ENCODE measurements at regions not wholly inside any gene's neighbourhood (a gene's known extent, or its start where the extent isn't known, plus 50 kb on each side); places are given as distances from the start of the nearest gene placed in this dataset.

DNA sequence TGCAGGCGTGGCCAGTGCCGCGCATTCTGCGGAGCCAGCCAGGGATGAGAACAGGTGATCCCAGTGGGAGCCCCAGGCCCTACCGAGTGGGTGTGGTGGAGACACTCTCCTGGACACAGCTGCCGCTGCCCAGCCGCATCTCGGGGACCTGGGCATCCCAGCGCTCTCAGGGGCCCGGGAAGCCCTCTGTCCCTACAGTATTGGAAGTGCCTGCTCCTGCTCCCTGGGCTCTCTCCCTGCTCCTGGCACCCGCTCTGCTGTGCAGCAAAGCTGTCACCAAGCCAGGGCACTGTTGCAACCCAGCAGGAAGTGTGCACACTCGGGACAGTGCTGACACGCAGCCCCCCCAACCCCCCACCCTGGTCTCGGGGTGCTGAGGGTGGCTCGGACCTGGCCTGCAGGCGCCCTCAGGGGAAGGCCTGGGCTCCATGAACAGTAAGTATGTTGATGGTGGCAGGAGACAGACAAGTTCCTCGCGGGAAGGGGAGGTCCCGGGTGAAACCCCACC is 1177.4 kb upstream of the GBE1 start:
- no peak for DNase-seq

DNA sequence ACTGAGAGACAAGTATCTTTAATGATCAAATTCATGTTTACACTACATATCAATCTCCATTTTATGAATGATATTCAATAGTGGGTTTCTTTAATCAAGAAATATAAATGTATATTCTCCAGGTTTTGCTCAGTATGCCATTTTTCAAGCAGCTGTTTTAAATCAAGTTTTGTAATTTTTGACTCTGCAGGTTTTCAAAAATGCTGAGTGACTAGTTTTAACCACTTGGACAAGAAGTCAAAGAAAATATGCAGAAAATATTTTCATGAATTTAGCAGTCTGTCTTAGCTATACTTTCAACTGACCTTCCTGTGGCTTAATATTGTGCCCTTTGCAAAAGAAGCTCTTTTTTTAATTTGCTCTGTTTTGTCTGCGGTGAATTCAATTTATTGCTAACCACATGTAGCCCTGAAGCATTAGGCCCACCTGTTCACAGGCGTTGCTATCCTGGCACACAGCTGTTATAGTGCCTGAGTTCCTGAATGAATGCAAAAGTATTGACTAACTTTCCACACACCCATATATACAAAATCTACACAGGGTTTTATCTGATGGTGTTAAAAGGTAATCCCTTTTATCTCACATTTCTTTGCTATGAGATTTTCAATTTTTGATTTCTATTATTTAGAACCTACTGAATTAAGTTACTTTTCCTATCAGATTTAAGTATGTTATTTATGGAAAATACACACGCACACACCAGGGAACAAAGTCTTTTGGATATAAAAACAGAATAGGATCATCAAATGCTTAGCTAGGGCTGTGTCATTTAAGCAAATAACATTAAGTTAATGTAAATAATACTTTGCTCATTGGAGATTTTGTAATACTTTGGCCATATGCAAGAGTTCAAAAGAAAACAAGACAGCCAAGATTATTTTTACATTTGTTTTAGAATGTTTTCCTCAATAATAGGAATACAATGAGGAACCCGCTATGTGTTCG is 1166.1 kb upstream of the GBE1 start:
- DNase-seq: no peak

DNA sequence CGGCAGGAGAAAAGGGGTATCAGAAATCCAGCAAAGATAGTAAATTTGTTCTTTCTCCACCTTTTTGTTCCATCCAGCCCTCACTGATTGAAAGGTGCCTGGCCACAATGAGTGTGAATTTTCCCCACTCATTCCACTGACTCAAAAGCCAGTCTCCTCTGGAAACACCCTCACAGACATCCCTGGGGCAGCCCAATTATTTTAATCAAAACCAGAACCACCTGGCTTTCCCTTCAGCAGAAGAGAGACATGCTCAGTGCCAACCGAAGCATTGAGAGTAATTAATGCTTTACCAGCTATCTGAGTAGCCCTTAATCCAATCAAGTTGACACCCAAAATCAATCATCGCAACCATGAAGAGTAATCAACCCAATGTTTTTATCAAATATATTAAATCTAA is 1129.6 kb upstream of the GBE1 start:
- no peak for DNase-seq

DNA sequence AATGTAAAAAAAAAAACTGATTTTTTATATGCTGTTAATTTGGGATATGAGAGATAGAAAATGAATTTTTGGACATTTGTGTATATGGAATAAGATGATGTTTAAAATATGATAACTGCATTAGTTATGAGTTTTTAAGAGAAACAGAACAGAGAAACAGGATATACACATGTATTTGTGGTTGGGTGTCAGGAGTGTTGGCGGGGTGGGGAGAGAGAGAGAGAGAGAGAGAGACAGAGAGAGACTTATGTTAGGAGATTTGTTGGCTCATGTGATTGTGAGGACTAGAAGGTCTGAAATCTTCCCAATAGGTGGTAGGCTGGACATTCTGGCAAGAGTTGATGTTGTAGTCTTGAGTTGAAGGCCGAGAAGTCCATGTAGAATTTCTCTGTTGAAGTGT is 1121.6 kb upstream of the GBE1 start:
- no peak for DNase-seq

DNA sequence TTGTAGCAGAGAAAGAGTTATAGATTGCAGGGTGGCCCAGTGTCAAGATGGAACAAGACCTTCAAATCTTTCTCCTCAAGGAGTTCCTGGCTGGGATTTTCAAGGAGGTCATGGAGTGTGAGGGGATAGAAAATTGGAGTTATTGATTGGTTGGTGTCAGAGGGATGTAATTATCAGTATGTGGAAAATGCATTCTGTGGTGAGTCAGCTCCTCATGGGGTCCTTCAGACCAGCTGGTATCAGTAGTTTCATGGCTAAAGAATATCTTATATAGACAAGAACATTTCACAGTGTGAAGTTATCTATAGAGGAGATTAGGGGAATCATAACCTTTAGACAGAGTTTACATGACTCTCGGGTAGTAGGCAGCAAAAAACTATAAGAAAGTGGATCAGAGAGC is 1114.0 kb upstream of the GBE1 start:
- DNase-seq: no peak

DNA sequence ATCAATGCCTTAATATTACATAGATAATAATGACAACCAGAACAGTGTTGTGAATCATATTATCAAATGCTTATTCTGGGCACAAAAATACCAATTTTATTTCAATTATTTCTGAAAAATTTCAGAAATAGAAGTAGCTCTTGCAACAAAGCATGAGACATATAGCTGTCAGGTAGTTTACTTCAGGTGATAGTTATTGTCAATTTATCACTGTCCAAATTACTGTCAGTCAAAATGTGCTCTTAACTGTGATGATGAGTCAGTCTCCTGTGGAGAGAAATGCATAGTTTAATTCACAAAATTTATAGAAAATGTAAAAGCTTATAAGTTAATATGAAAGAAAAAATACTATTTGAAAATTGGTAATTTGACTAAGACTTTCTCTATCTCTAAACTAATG is 1078.4 kb upstream of the GBE1 start:
- DNase-seq: no peak

DNA sequence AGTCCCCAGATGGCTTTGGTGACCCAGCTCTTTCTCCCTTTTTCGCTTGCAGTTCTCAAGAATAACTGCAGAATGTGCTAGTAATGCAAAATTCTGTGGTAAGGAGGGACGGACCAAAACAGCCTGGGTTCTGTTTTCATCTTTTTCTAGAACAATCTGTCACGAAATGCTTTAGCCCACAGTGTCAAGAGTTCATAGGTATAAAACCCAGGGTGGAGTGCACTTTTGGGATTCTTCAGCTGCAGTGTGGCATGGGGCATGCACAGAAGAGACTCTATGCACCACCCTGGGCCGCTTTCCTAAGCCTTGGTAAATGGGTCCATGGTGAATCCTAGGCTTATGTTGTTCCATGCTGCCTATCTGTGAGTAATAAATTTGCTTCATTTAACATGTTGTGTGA is 1072.7 kb upstream of the GBE1 start:
- no peak for DNase-seq

DNA sequence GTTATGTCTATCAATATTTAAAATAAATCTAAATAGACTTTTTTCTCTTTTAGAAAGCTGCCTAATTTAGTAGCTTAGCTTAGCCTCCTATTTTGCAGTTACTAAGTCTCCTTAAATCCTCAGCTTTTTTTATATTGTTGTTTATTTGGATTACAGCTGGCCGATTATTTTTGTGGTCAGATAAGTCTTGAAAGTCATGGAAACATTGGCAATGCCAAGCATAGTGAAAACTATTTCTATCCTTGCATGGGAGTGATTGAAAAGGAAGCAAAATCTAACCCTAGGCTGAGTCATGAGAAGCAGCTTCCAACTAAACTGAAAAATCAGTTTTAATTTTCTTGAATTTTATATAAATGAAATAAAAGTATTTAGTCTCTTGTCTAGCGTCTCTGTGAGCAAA is 1063.0 kb upstream of the GBE1 start:
- DNase-seq: no peak

DNA sequence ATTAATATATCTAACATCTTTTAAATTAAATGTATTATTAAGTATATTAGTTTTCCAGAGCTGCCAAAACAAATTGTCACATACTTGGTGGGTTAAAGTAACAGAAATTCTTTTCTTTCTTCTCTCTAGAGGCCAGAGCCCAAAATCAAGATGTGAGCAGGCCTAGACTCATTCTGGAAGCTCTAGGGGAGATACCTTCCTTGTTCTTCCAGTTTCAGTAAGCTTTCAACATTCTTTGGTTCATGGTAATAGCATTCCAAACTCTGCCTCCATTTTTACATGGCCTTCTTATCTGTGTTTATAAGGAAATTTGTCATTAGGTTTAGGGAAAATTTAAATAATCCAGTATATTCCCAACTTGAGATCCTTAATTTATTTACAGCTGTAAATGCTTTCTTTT is 1054.6 kb upstream of the GBE1 start:
- DNase-seq: no peak

DNA sequence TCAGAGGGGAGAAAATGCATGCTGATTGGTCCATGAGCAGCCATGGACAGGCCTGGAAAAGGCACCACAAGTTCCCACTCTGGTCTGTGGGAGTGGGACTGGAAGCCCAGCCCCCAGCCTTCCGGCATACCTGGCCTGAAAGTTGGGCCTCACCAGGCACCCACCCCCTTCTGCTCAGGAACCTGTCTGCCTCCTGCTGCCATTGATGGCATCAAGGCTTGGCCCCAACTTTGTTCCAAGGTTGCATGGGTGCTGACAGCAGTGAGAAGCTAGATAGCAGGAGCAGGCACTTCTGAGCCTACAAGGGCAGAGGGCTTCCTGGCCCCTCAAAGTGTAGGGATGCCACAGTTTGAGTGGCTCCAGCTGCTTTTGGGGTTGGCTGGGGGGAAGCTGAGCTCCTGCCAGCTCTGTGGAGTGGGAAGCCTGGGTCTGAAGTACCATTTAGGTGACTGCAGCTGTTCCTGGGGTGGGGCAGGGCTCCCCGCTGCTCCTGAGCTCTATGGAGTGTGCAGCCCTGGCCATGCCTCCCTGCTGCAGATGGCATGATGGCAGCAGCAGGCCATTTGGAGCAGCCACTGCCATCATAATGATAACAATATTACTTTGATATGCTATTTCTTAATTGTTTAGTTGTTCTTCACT is 1054.1 kb upstream of the GBE1 start:
- DNase-seq: no peak

DNA sequence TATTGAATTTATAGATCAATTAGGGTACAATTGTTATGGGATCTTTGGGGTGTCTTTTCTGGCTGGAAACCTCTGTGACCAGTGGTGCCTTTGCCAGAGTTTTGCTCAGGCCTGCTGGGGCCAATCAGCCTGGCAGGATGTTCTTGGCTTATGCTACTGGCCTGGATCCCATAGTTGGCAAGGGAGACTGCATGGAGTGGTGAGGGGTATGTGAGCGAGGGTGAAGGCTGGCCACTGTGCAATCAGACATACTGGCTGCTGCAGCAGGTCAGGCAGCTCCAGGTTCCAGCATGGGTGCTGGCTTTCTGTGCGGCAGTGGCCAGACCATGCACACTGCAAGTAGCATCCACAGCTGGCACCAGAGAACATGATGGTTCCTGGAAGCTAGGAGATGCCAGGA is 1053.2 kb upstream of the GBE1 start:
- no peak for DNase-seq

DNA sequence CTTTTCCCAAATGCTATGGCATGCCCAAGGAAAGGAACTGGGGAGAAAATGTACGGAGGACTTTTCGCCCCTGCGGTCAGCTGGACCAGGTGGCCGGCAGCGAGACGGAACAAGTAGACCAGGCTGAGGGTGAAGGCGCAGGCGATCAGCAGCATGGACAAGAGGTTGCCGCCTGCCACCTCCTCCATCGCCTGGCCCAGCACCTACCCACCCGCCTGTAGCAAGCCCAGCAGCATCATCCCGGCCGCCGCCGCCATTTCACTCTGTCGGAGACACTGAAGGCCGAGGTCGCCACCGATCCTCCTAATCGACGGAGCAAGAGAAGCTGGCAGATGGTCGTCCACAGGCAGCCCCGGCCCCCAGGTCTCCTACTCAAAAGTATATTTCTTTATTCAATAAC is 1046.3 kb upstream of the GBE1 start:
- DNase-seq: no peak

DNA sequence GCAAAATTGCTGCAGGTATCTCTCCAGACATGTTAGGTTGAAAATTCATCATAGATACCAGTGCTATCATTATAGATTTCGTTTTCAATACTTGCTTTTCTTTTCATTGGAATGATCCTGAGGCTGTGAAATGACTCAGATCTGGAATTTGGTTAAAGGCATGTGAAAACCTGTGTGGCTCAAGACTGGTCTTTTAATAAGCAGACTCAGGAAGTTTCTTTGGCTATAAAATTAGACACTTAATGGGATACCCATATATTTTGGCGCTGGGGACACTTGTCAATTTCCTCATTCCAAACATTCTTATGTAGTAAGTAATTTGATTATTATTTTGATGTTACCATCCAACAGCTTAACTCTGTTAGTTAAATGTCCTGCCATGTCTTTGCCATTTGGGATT is 1041.1 kb upstream of the GBE1 start:
- DNase-seq: no peak

DNA sequence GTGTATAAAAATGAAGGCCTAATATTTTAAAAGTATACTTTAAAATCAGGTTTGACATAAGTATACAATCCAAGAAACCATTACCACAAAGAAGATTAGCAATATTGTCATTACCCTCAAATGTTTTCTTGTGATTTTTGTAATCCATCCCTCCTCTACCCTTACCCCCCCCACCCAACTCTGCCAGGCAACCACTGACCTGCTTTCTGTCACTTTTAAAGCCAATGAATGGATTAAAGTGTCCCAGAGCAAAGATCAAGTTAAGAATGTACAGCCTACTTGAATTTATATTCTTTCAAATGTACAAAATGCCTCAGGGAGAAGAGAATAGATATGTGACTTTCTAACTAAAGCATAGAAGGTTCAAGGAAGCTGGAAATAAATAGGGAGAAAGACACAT is 1038.8 kb upstream of the GBE1 start:
- DNase-seq: no peak

DNA sequence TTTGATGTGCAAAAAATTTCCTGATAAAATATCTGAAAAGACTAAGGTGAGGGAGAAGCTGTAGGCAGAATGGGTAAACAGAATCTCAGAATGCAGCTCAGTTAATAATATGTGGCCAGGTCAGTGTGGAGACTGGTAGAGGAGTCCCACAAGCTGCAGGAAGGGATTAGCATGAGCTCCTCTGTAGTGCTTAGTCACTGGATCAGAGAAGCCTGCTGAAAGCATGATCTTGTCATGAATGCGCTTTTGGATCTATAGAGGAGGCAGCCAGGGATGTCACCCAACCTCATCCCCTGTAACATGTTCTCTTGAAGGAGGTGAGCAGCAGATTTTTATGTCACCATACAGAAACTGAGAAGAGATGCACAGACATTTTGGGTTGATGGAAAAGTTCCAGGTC is 1035.3 kb upstream of the GBE1 start:
- DNase-seq: no peak

DNA sequence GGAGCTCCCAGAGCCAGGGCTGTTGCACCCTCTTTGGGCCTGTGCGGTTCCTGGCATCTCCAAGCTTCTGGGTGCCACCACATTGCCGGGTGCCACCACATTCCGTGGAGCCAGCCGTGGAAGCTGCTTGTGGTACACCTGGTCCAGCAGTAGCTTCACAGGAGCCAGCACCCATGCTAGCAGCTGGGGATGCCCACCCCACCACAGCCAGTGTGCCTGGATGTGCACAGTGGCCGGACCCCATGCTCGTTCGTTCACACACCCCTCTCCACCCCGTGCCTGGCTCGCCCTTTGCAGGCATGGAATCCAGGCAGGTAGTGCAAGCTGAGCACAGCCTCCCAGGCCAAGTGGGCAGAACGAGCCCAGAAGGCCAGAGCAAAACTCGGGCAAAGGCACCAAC is 1029.8 kb upstream of the GBE1 start:
- DNase-seq: no peak

DNA sequence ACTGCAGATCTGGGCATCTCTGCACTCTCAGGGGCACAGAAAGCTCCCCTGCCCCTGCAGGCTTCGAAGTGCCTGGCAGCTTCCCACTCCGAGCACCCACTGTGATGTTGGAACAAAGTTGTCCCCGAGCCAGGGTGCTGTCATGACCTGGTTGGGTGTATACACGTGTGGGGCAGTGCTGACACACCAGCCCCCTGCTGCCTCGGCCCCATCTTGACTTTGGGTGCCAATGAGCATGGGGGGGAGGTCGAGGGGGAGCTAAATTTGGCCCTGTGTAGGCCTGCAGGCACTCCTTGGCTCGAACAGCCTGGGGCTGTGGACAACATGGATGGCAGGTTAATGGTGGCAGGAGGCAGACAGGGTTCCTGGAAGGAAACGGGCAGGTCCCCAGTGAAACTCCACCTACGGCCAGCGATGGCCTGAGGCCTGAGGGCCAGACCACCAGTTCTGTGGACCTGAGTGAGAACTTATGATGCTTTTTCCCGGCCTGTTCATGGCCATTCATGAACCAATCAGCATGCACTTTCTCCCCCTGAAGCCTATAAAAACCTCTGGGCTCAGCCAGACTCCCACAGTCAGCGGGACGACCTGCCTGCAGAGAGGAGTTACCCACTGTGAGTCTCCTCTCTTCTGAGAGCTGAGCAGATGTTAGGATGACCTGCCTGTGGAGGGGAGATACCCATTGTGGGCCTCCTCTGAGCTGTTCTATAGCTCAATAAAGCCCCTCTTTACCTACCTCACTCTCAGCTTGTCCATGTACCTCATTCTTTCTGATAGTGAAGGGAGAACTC is 1029.1 kb upstream of the GBE1 start:
- DNase-seq: no peak

DNA sequence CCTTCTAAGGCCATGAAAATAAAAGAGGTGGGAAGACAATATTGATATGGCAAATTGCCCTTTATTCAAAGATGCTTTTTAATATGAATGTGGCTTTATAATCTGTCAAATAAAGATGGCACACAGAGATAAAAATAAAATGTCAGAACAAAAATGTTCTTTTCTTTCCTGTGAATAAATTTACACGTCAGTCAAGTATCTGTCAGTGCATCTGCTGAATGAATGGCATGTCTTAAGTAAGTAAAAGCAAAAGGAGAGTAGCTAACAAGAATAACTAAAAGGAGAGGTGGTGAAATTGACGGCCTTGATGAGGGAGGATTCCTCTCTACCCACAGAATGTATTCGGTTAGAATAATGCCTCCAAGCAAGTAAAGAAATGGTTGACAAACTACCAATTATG is 1021.7 kb upstream of the GBE1 start:
- DNase-seq: no peak

DNA sequence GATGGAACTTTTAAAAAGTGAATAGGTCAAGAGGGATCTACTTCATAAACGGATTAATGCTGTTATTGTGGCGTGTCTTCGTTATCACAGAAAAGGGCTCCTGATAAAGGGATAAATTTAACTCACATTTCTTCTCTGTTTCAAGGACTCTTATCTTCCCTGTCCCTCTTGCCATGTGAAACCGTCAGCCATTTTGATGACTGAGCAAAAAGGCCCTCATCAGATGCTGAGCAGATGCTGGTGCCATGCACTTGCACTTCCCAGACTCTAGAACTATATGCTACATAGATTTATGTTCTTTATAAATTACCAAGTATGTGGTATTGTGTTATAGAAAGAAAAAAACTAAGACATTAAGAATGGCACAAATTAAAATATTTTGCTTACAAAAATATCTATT is 1011.8 kb upstream of the GBE1 start:
- DNase-seq: no peak

DNA sequence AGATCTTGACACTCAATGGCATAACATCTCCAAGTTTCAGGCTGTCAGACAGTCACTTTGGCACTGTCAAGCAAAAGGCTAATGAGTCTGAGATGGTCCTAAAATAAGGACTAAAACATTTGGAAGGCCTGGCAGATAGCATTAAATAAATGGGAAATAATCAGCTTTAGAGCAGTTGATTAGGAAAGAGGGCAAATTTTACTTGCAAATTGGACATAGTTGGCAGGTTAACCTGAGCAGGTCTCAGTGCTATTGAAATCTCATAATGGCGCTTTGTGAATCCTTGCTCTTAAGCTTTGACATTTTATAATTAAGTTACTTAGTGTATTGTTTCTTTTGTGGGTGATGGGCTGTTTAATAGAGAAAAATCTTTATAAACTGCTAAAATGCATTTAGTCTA is 1003.1 kb upstream of the GBE1 start:
- DNase-seq: no peak

DNA sequence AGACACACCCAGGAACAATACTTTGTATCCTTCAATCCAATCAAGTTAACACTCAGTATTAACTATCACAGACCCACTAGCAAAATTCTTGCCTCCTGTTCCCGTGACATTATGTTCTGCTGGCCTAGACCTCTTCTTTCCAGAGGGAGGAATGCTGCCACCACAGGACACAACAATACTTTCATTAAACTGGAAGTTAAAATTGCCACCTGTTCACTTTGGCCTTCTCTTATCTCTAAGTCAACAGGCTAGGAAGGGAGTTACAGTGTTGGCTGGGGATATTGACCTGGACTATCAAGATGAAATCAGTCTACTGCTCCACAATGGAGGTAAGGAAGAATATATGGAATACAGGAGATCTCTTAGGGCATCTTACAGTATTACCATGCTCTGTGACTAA is 1000.4 kb upstream of the GBE1 start:
- no peak for DNase-seq

DNA sequence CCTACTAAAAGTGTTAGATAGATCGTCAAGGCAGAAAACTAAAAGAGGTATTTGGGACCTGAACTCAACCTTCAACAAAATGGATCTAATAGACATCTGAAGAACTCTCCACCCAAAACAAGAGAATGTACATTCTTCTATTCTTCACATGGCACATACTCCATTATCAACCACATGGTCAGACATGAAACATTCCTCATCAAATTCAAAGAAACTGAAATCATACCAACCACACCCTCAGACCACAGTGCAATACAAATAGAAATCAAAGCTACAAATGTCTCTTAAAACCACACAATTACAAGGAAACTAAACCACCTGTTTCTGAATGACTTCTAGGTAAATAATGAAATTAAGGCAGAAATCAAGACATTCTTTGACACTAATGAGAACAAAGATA is 984.1 kb upstream of the GBE1 start:
- DNase-seq: no peak

DNA sequence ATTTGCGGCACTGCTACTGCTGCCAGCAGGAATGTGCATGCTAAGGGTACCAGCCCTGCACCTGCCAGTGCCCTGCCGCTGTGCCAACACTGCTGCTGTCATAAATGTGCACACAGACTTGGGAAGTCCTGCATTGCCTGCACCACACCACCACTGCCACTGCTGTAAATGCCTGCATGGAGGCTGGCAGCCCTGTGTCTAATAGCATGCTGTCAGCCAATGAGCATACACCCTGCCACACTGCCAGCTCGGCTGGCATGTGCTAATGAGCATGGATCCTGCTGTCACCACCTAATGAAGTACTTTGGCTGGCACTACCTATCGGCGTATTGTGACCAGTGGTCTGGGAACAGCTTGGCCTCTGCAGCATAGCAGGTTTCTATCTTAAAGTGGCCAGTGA is 981.8 kb upstream of the GBE1 start:
- DNase-seq: no peak

DNA sequence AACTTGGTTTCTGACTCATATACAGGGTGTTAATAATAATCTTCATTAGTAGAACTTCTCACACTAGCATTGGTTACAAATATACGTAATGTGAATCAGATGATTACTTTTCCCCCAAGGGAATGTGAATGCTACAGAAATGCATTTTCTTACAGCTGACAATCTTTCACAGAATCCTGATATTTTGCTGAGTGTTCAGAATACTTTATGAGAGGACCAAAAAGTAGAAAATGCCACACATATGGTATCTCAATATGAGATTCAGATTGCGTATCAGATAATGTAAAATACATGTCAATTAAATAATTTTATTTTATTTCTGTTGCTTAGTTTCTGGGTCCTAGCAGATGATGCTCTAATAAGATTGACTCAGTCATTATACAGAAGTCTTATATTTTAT is 979.9 kb upstream of the GBE1 start:
- no peak for DNase-seq

Data from stimulated activated CD4-positive, alpha-beta T cell treated with anti-CD3 and anti-CD28 coated beads, Interleukin-4, amount 100 ng/mL, for 1 hour (primary cell).